ENCODE measurements at regions not wholly inside any gene's neighbourhood (a gene's known extent, or its start where the extent isn't known, plus 50 kb on each side); places are given as distances from the start of the nearest gene placed in this dataset.
A peak's percentile ranks its signal among the peaks of the same experiment; 100 is the strongest.

DNA sequence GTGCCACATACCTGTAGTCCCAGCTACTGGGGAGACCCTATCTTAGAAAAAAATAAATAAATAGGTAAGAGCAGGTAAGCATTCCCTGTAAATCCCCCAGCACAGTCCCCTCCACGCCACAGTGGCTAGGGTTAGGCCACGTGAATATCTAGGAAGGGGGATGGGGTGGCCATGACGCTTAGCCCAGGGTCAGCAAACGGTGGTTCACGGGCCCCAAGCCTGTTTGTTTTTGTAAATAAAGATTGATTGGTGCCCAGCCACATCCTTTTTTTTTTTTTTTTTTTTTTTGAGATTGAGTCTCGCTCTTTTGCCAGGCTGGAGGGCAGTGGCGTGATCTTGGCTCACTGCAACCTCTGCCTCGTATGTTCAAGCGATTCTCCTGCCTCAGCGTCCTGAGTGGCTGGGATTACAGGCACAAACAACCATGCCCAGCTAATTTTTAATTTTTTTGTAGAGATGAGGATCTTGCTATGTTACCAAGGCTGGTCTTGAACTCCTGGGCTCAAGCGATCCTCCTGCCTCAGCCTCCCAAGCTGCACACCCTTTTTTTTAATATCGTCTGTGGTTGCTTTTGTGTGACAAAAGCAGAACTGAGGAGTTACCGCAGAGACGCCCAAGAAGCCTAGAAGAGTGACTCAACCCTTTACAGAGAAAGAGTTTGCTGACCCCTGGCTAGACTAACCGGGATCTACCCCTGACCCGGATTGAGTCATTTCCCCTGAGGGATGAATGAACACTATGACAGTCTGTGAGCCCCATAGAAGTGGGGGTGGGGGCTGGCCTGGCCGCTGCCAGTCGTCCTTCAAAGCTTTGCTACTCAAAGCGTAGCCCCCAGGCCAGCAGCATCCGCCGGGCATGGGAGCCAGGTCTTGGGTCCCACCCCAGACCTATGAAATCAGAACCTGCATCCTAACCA is 113.7 kb upstream of the NCOR2 start (continued):
- TF ChIP-seq IKZF2 (IDR thresholded peaks at IDR 0.05) (peak; percentile 68 to 76), SREBF1 (IDR thresholded peaks at IDR 0.05; ENCODE audit: low read length) (no peak), FOXM1 (IDR thresholded peaks at IDR 0.05; ENCODE audit: low read depth, low read length) (peak; percentile 59), POLR2A (IDR thresholded peaks at IDR 0.05; ENCODE audit: low read depth, low read length) (no peak), KAT2A (conservative IDR thresholded peaks at IDR 0.05; ENCODE audit: control insufficient read depth, low read depth, low read length) (no peak), BCL3 (IDR thresholded peaks at IDR 0.05; ENCODE audit: borderline replicate concordance, insufficient read depth, low read depth, low read length, poor library complexity, severe bottlenecking) (no peak), JUNB (IDR thresholded peaks at IDR 0.05) (peak; percentile 88), IKZF1 (conservative IDR thresholded peaks at IDR 0.05) (peak; percentile 60), GABPA (IDR thresholded peaks at IDR 0.05; ENCODE audit: low read depth) (0 out of 2 replicates have a peak, but pooled peaks have one; percentile 51), DPF2 (IDR thresholded peaks at IDR 0.05) (peak; percentile 81), RUNX3 (IDR thresholded peaks at IDR 0.05; ENCODE audit: low read length) (peak; percentile 93), ZNF274 (IDR thresholded peaks at IDR 0.05; ENCODE audit: insufficient read depth, insufficient read length) (no peak), BACH1 (IDR thresholded peaks at IDR 0.05; ENCODE audit: borderline replicate concordance) (peak; percentile 48; the same call in 1 of the 2 replicates), PAX8 (IDR thresholded peaks at IDR 0.05) (no peak), TBL1XR1 (IDR thresholded peaks at IDR 0.05; ENCODE audit: low read depth, low read length) (no peak), YY1 (IDR thresholded peaks at IDR 0.05; ENCODE audit: low read depth, low read length) (0 out of 2 replicates have a peak, but pooled peaks have one; percentile 38), TCF3 (IDR thresholded peaks at IDR 0.05; ENCODE audit: borderline replicate concordance, insufficient read depth, low read depth, low read length) (no peak), SMAD5 (IDR thresholded peaks at IDR 0.05; ENCODE audit: low read depth) (no peak), IRF3 (IDR thresholded peaks at IDR 0.05) (no peak), ZNF24 (IDR thresholded peaks at IDR 0.05) (0 out of 2 replicates have a peak, but pooled peaks have one; percentile 26), PAX5 (IDR thresholded peaks at IDR 0.05; ENCODE audit: borderline replicate concordance, low read depth, low read length) (peak; percentile 51; the same call in 1 of the 2 replicates), HDGF (IDR thresholded peaks at IDR 0.05) (no peak), SRF (IDR thresholded peaks at IDR 0.05; ENCODE audit: low read depth in 2 of 2, low read length in 2 of 2) (0 out of 4 replicates have a peak, but pooled peaks of 1 of the 2 experiments have one; percentile 3), NBN (IDR thresholded peaks at IDR 0.05) (peak; percentile 83), KDM1A (IDR thresholded peaks at IDR 0.05; ENCODE audit: borderline replicate concordance) (no peak), EP300 (IDR thresholded peaks at IDR 0.05; ENCODE audit: borderline replicate concordance in 1 of 2, control insufficient read depth in 1 of 2, low read depth in 2 of 2, low read length in 2 of 2) (peak; percentile 44 to 82; a peak in 2 of 4 replicates), ZNF384 (IDR thresholded peaks at IDR 0.05; ENCODE audit: borderline replicate concordance, low read depth, low read length) (peak; percentile 72), MLLT1 (IDR thresholded peaks at IDR 0.05) (peak; percentile 74; the same call in 1 of the 2 replicates), BHLHE40 (IDR thresholded peaks at IDR 0.05; ENCODE audit: borderline replicate concordance in 1 of 2, low read depth in 2 of 2, low read length in 1 of 2) (peak; percentile 7 to 62; a peak in 2 of 4 replicates), NR2C1 (IDR thresholded peaks at IDR 0.05) (peak; percentile 72)
